Urinary bladder (tissue), 3 donors: ENCODE measurements at regions not wholly inside any gene's neighbourhood (a gene's known extent, or its start where the extent isn't known, plus 50 kb on each side); places are given as distances from the start of the nearest gene placed in this dataset.

Experiments used
- DNase-seq: peaks from one replicate; pipeline ENCODE4 v3.0.0-alpha.2; 2015; ENCODE audit errors: extremely low spot score
- H3K27ac ChIP-seq: one replicate; pipeline ENCODE4 v1.5.1; 2013; ENCODE audit warnings: low read depth, mild to moderate bottlenecking, moderate library complexity
- H3K36me3 ChIP-seq: one replicate; pipeline ENCODE4 v1.6.1; 2013; ENCODE audit warnings: mild to moderate bottlenecking, moderate library complexity; ENCODE audit not compliant: insufficient read depth
- H3K4me1 ChIP-seq: one replicate; pipeline ENCODE4 v1.6.1; 2013; ENCODE audit warnings: mild to moderate bottlenecking, moderate library complexity; ENCODE audit not compliant: insufficient read depth
- H3K4me3 ChIP-seq: one replicate; pipeline ENCODE4 v1.5.1; 2013; ENCODE audit warnings: low read depth, low read length
- WGBS: extraction: QIAGEN DNeasy Blood & Tissue Kit; methylation state at CpG from one replicate; pipeline ENCODE4 v1.1.7; 2013; 5-methylcytosine and 5-hydroxymethylcytosine counted together
- donor health status: healthy with polysubstance abuse.
- donor health status: healthy.

GRCh38 chr4:127237581-127237980, 395.2 kb upstream of the INTU start:
- WGBS, result 51% methylated on average over 1 of the region's 1 CpG
- H3K4me1 ChIP-seq, result no peaks in the 10 kb centered on the region
- H3K27ac ChIP-seq, result no peak overlapping the region
- H3K36me3 ChIP-seq, result no peaks in the 10 kb centered on the region
- H3K4me3 ChIP-seq, result no peak overlapping the region
- no peak for DNase-seq

GRCh38 chr4:127238956-127239475, 393.7 kb upstream of the INTU start:
- no peaks in the 10 kb centered on the region for H3K4me1 ChIP-seq
- no peak overlapping the region for H3K27ac ChIP-seq
- no peak overlapping the region for H3K4me3 ChIP-seq
- 59% methylated on average over 5 of the region's 5 CpGs for WGBS
- no peak for DNase-seq
- no peaks in the 10 kb centered on the region for H3K36me3 ChIP-seq

- 77% methylated on average over 7 of the region's 7 CpGs for WGBS
- DNase-seq, result no peak
- Histone ChIP-seq H3K4me1 (no peaks in the 10 kb centered on the region), H3K27ac (no peak overlapping the region), H3K36me3 (no peaks in the 10 kb centered on the region), H3K4me3 (no peak overlapping the region)
Observed at GRCh38 chr4:127239902-127240763, 392.6 kb upstream of the INTU start.

GRCh38 chr4:127240764-127241105, 392.0 kb upstream of the INTU start:
- Histone ChIP-seq H3K4me3 (no peak overlapping the region), H3K27ac (no peak overlapping the region), H3K36me3 (no peaks in the 10 kb centered on the region), H3K4me1 (no peaks in the 10 kb centered on the region)
- no peak for DNase-seq
- WGBS, result 69% methylated on average over 2 of the region's 2 CpGs

GRCh38 chr4:127244515-127244914, 388.2 kb upstream of the INTU start:
- no peak overlapping the region for H3K27ac ChIP-seq
- H3K4me3 ChIP-seq, result no peak overlapping the region
- no peaks in the 10 kb centered on the region for H3K4me1 ChIP-seq
- no peak for DNase-seq
- WGBS, result 83% methylated on average over 5 of the region's 5 CpGs
- H3K36me3 ChIP-seq, result no peaks in the 10 kb centered on the region

GRCh38 chr4:127246963-127247952, 385.5 kb upstream of the INTU start:
- no peak for DNase-seq
- Histone ChIP-seq H3K4me3 (no peak overlapping the region), H3K4me1 (no peaks in the 10 kb centered on the region), H3K27ac (no peak overlapping the region), H3K36me3 (no peaks in the 10 kb centered on the region)
- 96% methylated on average over 6 of the region's 6 CpGs for WGBS

- 39% methylated on average over 3 of the region's 3 CpGs for WGBS
- H3K4me3 ChIP-seq, result no peak overlapping the region
- H3K36me3 ChIP-seq, result no peaks in the 10 kb centered on the region
- no peak for DNase-seq
- H3K4me1 ChIP-seq, result no peaks in the 10 kb centered on the region
- H3K27ac ChIP-seq, result no peak overlapping the region
Observed at GRCh38 chr4:127249066-127249766, 383.5 kb upstream of the INTU start.

GRCh38 chr4:127249767-127250108, 383.0 kb upstream of the INTU start:
- Histone ChIP-seq H3K4me1 (no peaks in the 10 kb centered on the region), H3K27ac (no peak overlapping the region), H3K36me3 (no peaks in the 10 kb centered on the region), H3K4me3 (no peak overlapping the region)
- WGBS, result 83% methylated on average over 3 of the region's 3 CpGs
- no peak for DNase-seq

GRCh38 chr4:127250577-127250976, 382.2 kb upstream of the INTU start:
- WGBS, result 88% methylated on average over 5 of the region's 5 CpGs
- DNase-seq, result no peak

GRCh38 chr4:127251423-127251822, 381.3 kb upstream of the INTU start:
- no peak overlapping the region for H3K27ac ChIP-seq
- no peak for DNase-seq

More at GRCh38 chr4:127250577-127250976, 382.2 kb upstream of the INTU start:
- H3K4me1 ChIP-seq, result no peaks in the 10 kb centered on the region
- no peak overlapping the region for H3K27ac ChIP-seq
- no peak overlapping the region for H3K4me3 ChIP-seq
- no peaks in the 10 kb centered on the region for H3K36me3 ChIP-seq

GRCh38 chr4:127256500-127256899, 376.3 kb upstream of the INTU start:
- no peaks in the 10 kb centered on the region for H3K4me1 ChIP-seq
- no peak for DNase-seq
- no peaks in the 10 kb centered on the region for H3K36me3 ChIP-seq
- 92% methylated on average over 4 of the region's 4 CpGs for WGBS
- no peak overlapping the region for H3K4me3 ChIP-seq
- no peak overlapping the region for H3K27ac ChIP-seq

More at GRCh38 chr4:127251423-127251822, 381.3 kb upstream of the INTU start:
- Histone ChIP-seq H3K4me3 (no peak overlapping the region), H3K36me3 (no peaks in the 10 kb centered on the region), H3K4me1 (no peaks in the 10 kb centered on the region)

- 66% methylated on average over 1 of the region's 1 CpG for WGBS
Observed at GRCh38 chr4:127261476-127261875, 371.3 kb upstream of the INTU start.

GRCh38 chr4:127268367-127268766, 364.4 kb upstream of the INTU start:
- no peak overlapping the region for H3K27ac ChIP-seq

More at GRCh38 chr4:127261476-127261875, 371.3 kb upstream of the INTU start:
- no peaks in the 10 kb centered on the region for H3K36me3 ChIP-seq
- H3K27ac ChIP-seq, result no peak overlapping the region
- H3K4me1 ChIP-seq, result no peaks in the 10 kb centered on the region
- DNase-seq, result no peak
- H3K4me3 ChIP-seq, result no peak overlapping the region

More at GRCh38 chr4:127268367-127268766, 364.4 kb upstream of the INTU start:
- H3K4me3 ChIP-seq, result no peak overlapping the region
- H3K36me3 ChIP-seq, result no peaks in the 10 kb centered on the region
- WGBS, result 81% methylated on average over 1 of the region's 1 CpG
- DNase-seq, result no peak
- H3K4me1 ChIP-seq, result no peaks in the 10 kb centered on the region
